ENCODE measurements at regions not wholly inside any gene's neighbourhood (a gene's known extent, or its start where the extent isn't known, plus 50 kb on each side); places are given as distances from the start of the nearest gene placed in this dataset.

DNA sequence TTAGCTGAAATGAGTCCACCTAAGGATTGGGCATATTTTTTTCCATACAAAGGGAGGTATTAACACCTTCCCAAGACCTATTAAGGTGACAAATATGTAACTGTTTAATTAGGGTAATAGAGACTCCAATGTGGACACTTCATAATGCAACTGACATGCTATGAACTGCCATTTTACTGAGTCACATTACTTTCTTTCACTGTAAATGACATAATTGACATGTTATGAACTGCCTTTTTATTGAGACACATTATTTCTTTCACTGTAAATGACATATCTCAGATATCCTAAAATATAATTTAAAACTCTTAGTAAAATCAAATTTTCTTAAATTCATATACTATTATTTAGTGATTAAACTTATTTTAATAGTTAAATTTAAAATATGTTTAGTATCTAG lies 528.8 kb upstream of the PCDH15 start:
- no peak for DNase-seq
- TF ChIP-seq, protein P1, sequence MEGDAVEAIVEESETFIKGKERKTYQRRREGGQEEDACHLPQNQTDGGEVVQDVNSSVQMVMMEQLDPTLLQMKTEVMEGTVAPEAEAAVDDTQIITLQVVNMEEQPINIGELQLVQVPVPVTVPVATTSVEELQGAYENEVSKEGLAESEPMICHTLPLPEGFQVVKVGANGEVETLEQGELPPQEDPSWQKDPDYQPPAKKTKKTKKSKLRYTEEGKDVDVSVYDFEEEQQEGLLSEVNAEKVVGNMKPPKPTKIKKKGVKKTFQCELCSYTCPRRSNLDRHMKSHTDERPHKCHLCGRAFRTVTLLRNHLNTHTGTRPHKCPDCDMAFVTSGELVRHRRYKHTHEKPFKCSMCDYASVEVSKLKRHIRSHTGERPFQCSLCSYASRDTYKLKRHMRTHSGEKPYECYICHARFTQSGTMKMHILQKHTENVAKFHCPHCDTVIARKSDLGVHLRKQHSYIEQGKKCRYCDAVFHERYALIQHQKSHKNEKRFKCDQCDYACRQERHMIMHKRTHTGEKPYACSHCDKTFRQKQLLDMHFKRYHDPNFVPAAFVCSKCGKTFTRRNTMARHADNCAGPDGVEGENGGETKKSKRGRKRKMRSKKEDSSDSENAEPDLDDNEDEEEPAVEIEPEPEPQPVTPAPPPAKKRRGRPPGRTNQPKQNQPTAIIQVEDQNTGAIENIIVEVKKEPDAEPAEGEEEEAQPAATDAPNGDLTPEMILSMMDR (IDR thresholded peaks at IDR 0.05; ENCODE audit: borderline replicate concordance), result no peak
- Histone ChIP-seq H3K27me3 (ENCODE audit: low read depth) (no peaks in the 10 kb centered on the region), H3K9me3 (replicated peaks) (no peaks in the 10 kb centered on the region), H3K27ac (replicated peaks) (no peak overlapping the region), H3K4me3 (no peak overlapping the region), H3K4me1 (no peaks in the 10 kb centered on the region), H3K36me3 (no peaks in the 10 kb centered on the region)
- intact Hi-C loops (cut with micrococcal nuclease), result no loop called here

GRCh38 chr10:55320187-55320700 lies 519.2 kb upstream of the PCDH15 start:
- no peak overlapping the region for H3K27ac ChIP-seq (replicated peaks)
- TF ChIP-seq, protein P1 (IDR thresholded peaks at IDR 0.05; ENCODE audit: borderline replicate concordance), result no peak
- no peak overlapping the region for H3K4me3 ChIP-seq
- H3K36me3 ChIP-seq, result no peaks in the 10 kb centered on the region
- no peak for DNase-seq
- peaks cover 19% of the 10 kb centered on the region for H3K9me3 ChIP-seq (replicated peaks)
- no peaks in the 10 kb centered on the region for H3K27me3 ChIP-seq (ENCODE audit: low read depth)
- intact Hi-C loops (cut with micrococcal nuclease), result no loop called here
- no peaks in the 10 kb centered on the region for H3K4me1 ChIP-seq

GRCh38 chr10:55311848-55312635 lies 511.0 kb upstream of the PCDH15 start:
- intact Hi-C loops (cut with micrococcal nuclease), result no loop called here
- no peak overlapping the region for H3K27ac ChIP-seq (replicated peaks)
- H3K4me3 ChIP-seq, result no peak overlapping the region
- DNase-seq, result no peak
- no peaks in the 10 kb centered on the region for H3K4me1 ChIP-seq
- no peaks in the 10 kb centered on the region for H3K27me3 ChIP-seq (ENCODE audit: low read depth)
- no peaks in the 10 kb centered on the region for H3K36me3 ChIP-seq
- TF ChIP-seq, protein P1 (IDR thresholded peaks at IDR 0.05; ENCODE audit: borderline replicate concordance), result no peak
- no peaks in the 10 kb centered on the region for H3K9me3 ChIP-seq (replicated peaks)

DNA sequence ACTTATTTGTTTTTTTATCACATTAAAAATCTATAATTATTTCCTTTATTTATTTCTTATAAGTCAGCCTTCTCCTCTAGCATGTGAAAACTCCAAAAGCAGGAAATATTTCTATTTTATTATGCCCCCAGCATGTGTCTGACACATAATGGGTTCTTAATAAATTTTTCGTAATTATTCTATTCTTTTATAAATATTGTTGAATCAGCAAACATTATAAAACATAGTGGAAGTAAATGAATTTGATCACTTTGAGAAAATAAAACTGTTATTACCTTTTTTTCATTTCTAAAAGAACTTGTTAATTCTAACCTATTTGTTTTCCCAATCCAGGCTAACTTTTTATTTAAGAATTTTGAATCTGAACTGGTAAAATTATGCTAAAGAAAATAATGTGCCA lies 509.1 kb upstream of the PCDH15 start:
- no peak overlapping the region for H3K4me3 ChIP-seq
- TF ChIP-seq, protein P1 (IDR thresholded peaks at IDR 0.05; ENCODE audit: borderline replicate concordance), result no peak
- no peaks in the 10 kb centered on the region for H3K9me3 ChIP-seq (replicated peaks)
- H3K4me1 ChIP-seq, result no peaks in the 10 kb centered on the region
- no peak overlapping the region for H3K27ac ChIP-seq (replicated peaks)
- intact Hi-C loops (cut with micrococcal nuclease), result no loop called here
- H3K36me3 ChIP-seq, result no peaks in the 10 kb centered on the region
- DNase-seq, result no peak
- no peaks in the 10 kb centered on the region for H3K27me3 ChIP-seq (ENCODE audit: low read depth)

DNA sequence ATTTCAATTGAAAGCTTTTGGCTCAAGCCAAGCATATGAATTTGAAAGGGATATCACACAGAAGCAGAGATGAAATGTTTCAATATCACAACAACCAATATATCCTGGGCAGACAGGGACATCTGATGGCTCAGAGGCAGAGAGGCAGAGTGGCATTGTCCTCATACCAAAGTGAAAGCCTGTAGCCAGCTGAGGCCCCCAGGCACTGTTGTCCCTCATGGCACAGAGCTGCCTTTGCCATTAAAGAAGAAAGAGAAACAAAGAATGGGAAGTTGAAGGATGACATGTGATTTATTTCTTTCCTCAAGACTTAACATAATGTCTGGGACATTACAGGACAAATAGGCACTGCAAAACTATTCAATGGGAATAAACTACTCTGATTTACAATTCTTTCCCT lies 504.3 kb upstream of the PCDH15 start:
- Histone ChIP-seq H3K27me3 (ENCODE audit: low read depth) (no peaks in the 10 kb centered on the region), H3K4me1 (no peaks in the 10 kb centered on the region), H3K36me3 (no peaks in the 10 kb centered on the region), H3K27ac (replicated peaks) (no peak overlapping the region), H3K4me3 (no peak overlapping the region), H3K9me3 (replicated peaks) (no peaks in the 10 kb centered on the region)
- intact Hi-C loops (cut with micrococcal nuclease), result no loop called here
- TF ChIP-seq, protein P1 (IDR thresholded peaks at IDR 0.05; ENCODE audit: borderline replicate concordance), result no peak
- no peak for DNase-seq
